H9 (cell line): ENCODE measurements at regions not wholly inside any gene's neighbourhood (a gene's known extent, or its start where the extent isn't known, plus 50 kb on each side); places are given as distances from the start of the nearest gene placed in this dataset.

ENCODE experiments used
- DNase-seq: peaks from one replicate; pipeline ENCODE4 v3.0.0-alpha.2; 2017
- H2AFZ ChIP-seq: one replicate; pipeline ENCODE4 v1.6.1; 2013; ENCODE audit warnings: mild to moderate bottlenecking, low read length, control low read depth, moderate library complexity
- H2AK5ac ChIP-seq: 2 replicates; pipeline ENCODE4 v1.6.1; 2013; ENCODE audit warnings: low read length, control low read depth, mixed read lengths; ENCODE audit not compliant: insufficient read length
- H2BK120ac ChIP-seq: one replicate; pipeline ENCODE4 v1.6.1; 2013; ENCODE audit warnings: low read depth, mild to moderate bottlenecking, low read length, control low read depth, inconsistent platforms; ENCODE audit not compliant: poor library complexity, severe bottlenecking
- H2BK12ac ChIP-seq: 2 replicates; pipeline ENCODE4 v1.6.1; 2013; ENCODE audit warnings: low read length, control low read depth, mixed read lengths, low read depth; ENCODE audit not compliant: insufficient read length
- H2BK15ac ChIP-seq: 2 replicates; pipeline ENCODE4 v1.6.1; 2013; ENCODE audit warnings: low read depth, low read length, control low read depth
- H2BK20ac ChIP-seq: one replicate; pipeline ENCODE4 v1.6.1; 2013; ENCODE audit warnings: low read depth, mild to moderate bottlenecking, low read length, control low read depth, inconsistent platforms; ENCODE audit not compliant: poor library complexity, severe bottlenecking
- H2BK5ac ChIP-seq: 2 replicates; pipeline ENCODE4 v1.6.1; 2013; ENCODE audit warnings: low read length, control low read depth, mixed read lengths; ENCODE audit not compliant: insufficient read length
- H3K14ac ChIP-seq: 2 replicates; pipeline ENCODE4 v1.6.1; 2013; ENCODE audit warnings: low read length, control low read depth; ENCODE audit not compliant: insufficient read depth
- H3K18ac ChIP-seq: 2 replicates; pipeline ENCODE4 v1.6.1; 2013; ENCODE audit warnings: low read depth, mild to moderate bottlenecking, mixed read lengths, low read length, control low read depth; ENCODE audit not compliant: insufficient read length
- H3K23ac ChIP-seq: 2 replicates; pipeline ENCODE4 v1.6.1; 2013; ENCODE audit warnings: low read length, control low read depth, mixed read lengths, low read depth; ENCODE audit not compliant: insufficient read length
- H3K23me2 ChIP-seq: 2 replicates; pipeline ENCODE4 v1.6.1; 2013; ENCODE audit warnings: low read depth, mild to moderate bottlenecking, mixed read lengths, low read length, control low read depth; ENCODE audit not compliant: insufficient read length, poor library complexity, severe bottlenecking
- H3K27ac ChIP-seq: 2 replicates; pipeline ENCODE4 v1.5.1; 2013; ENCODE audit warnings: low read length, control low read depth, mixed read lengths, low read depth; ENCODE audit not compliant: insufficient read length
- H3K27me3 ChIP-seq: 2 replicates; pipeline ENCODE4 v1.6.1; 2013; ENCODE audit warnings: low read length, control low read depth, inconsistent platforms; ENCODE audit not compliant: insufficient read depth
- H3K4ac ChIP-seq: 2 replicates; pipeline ENCODE4 v1.6.1; 2013; ENCODE audit warnings: low read depth, mild to moderate bottlenecking, control low read depth, inconsistent platforms, low read length, moderate library complexity
- H3K4me1 ChIP-seq: 2 replicates; pipeline ENCODE4 v1.6.1; 2013; ENCODE audit warnings: low read length, control low read depth, inconsistent platforms; ENCODE audit not compliant: insufficient read depth
- H3K4me2 ChIP-seq: 2 replicates; pipeline ENCODE4 v1.6.1; 2013; ENCODE audit warnings: low read length, control low read depth, mixed read lengths; ENCODE audit not compliant: insufficient read length, insufficient read depth
- H3K56ac ChIP-seq: 2 replicates; pipeline ENCODE4 v1.6.1; 2013; ENCODE audit warnings: low read depth, mild to moderate bottlenecking, mixed read lengths, low read length, control low read depth; ENCODE audit not compliant: insufficient read length
- H3K79me1 ChIP-seq: 2 replicates; pipeline ENCODE4 v1.6.1; 2013; ENCODE audit warnings: low read depth, mild to moderate bottlenecking, moderate library complexity, low read length, control low read depth, inconsistent platforms; ENCODE audit not compliant: insufficient read depth, poor library complexity, severe bottlenecking
- H3K79me2 ChIP-seq: 2 replicates; pipeline ENCODE4 v1.6.1; 2013; ENCODE audit warnings: low read length, control low read depth, inconsistent platforms; ENCODE audit not compliant: insufficient read depth
- H3K9ac ChIP-seq: 2 replicates; pipeline ENCODE4 v1.6.1; 2013; ENCODE audit warnings: low read length, control low read depth, mixed read lengths; ENCODE audit not compliant: insufficient read length; ENCODE audit errors: extremely low read depth
- H3K9me3 ChIP-seq: one replicate; pipeline ENCODE4 v1.6.1; 2013; ENCODE audit warnings: low read depth, low read length, inconsistent platforms; ENCODE audit not compliant: control insufficient read depth
- H3T11ph ChIP-seq: one replicate; pipeline ENCODE4 v1.6.1; 2013; ENCODE audit warnings: mild to moderate bottlenecking, low read length, control low read depth, inconsistent platforms
- H4K20me1 ChIP-seq: one replicate; pipeline ENCODE4 v1.6.1; 2013; ENCODE audit not compliant: control insufficient read depth, insufficient read length, insufficient read depth
- H4K5ac ChIP-seq: 2 replicates; pipeline ENCODE4 v1.6.1; 2013; ENCODE audit warnings: low read depth, mild to moderate bottlenecking, mixed read lengths, low read length, control low read depth; ENCODE audit not compliant: insufficient read length
- H4K8ac ChIP-seq: replicated peaks from 2 replicates; pipeline ENCODE4 v1.6.1; 2013; ENCODE audit warnings: low read length, control low read depth, mixed read lengths, low read depth; ENCODE audit not compliant: insufficient read length
- H4K91ac ChIP-seq: 2 replicates; pipeline ENCODE4 v1.6.1; 2013; ENCODE audit warnings: low read depth, mild to moderate bottlenecking, moderate library complexity, mixed read lengths, low read length, control low read depth; ENCODE audit not compliant: insufficient read length
- H3K27ac Mint-ChIP-seq, 3 experiments: 2 replicates in 2 of 3; 3 replicates in 1 of 3; pipeline ENCODE4 v1.8.0; 2020 to 2021; ENCODE audit warnings: mixed read lengths in 3 of 3, mild to moderate bottlenecking in 1 of 3, moderate library complexity in 1 of 3
- H3K27me3 Mint-ChIP-seq: 2 replicates; pipeline ENCODE4 v1.8.0; 2021; ENCODE audit warnings: low read depth, mild to moderate bottlenecking, moderate library complexity, mixed read lengths
- H3K36me3 Mint-ChIP-seq, 3 experiments: 2 replicates in 2 of 3; 3 replicates in 1 of 3; pipeline ENCODE4 v1.8.0; 2020 to 2021; ENCODE audit warnings: low read depth in 3 of 3, mixed read lengths in 3 of 3; ENCODE audit not compliant: insufficient read depth in 1 of 3
- H3K4me1 Mint-ChIP-seq, 2 experiments: 2 replicates each; pipeline ENCODE4 v1.8.0; 2020; ENCODE audit warnings: mixed read lengths in 2 of 2
- H3K4me3 Mint-ChIP-seq, 2 experiments: 2 replicates in 1 of 2; 3 replicates in 1 of 2; pipeline ENCODE4 v1.8.0; 2020 to 2021; ENCODE audit warnings: mild to moderate bottlenecking in 2 of 2, mixed read lengths in 2 of 2, moderate library complexity in 1 of 2
- H3K9me3 Mint-ChIP-seq, 2 experiments: 2 replicates in 1 of 2; 3 replicates in 1 of 2; pipeline ENCODE4 v1.8.0; 2020; ENCODE audit warnings: mild to moderate bottlenecking in 2 of 2, mixed read lengths in 2 of 2, moderate library complexity in 1 of 2
- CTCF ChIP-seq: fragments of 200-600 bp; sonication (generic); conservative IDR thresholded peaks from 3 replicates; pipeline ENCODE4 v1.8.0; 2021; ENCODE audit warnings: antibody characterized with exemption, mild to moderate bottlenecking
- WGBS: extraction: QIAGEN DNeasy Blood & Tissue Kit; methylation state at CpG from one replicate; pipeline ENCODE4 v1.1.7; 2013; ENCODE audit warnings: missing lambda C conversion rate, low lambda C conversion rate, mixed read lengths; ENCODE audit not compliant: insufficient read length; ENCODE audit errors: extremely low coverage; 5-methylcytosine and 5-hydroxymethylcytosine counted together

GRCh38 chr2:52365946-52366345 is 1334.0 kb upstream of the NRXN1 start:
- H2BK5ac ChIP-seq, result no peak overlapping the region
- peaks cover 5 to 6% of the 10 kb centered on the region in 2 experiments; a peak in 4 of 5 replicates for H3K9me3 Mint-ChIP-seq
- H3K23ac ChIP-seq, result no peak overlapping the region
- H3K56ac ChIP-seq, result no peak overlapping the region
- no peak overlapping the region for H3K14ac ChIP-seq
- no peaks in the 10 kb centered on the region for H3K79me2 ChIP-seq
- H3K4me1 ChIP-seq, result no peaks in the 10 kb centered on the region
- H3K27me3 Mint-ChIP-seq, result no peaks in the 10 kb centered on the region
- H2BK15ac ChIP-seq, result no peak overlapping the region
- no peaks in the 10 kb centered on the region for H3K79me1 ChIP-seq
- no peaks in the 10 kb centered on the region for H3K23me2 ChIP-seq
- H4K91ac ChIP-seq, result no peak overlapping the region
- no peak overlapping the region for H3K27ac Mint-ChIP-seq
- no peaks in the 10 kb centered on the region for H3K9me3 ChIP-seq
- no peak overlapping the region for H4K5ac ChIP-seq
- no peaks in the 10 kb centered on the region for H3K4me1 Mint-ChIP-seq
- no peak overlapping the region for H2BK12ac ChIP-seq
- no CpG with 5 or more reads among the region's 2 CpGs for WGBS
- no peak overlapping the region for H2AK5ac ChIP-seq
- no peaks in the 10 kb centered on the region for H4K20me1 ChIP-seq
- no peak overlapping the region for H3K27ac ChIP-seq
- H3K4ac ChIP-seq, result no peak overlapping the region
- no peak overlapping the region for H4K8ac ChIP-seq
- DNase-seq, result no peak
- no peak overlapping the region for H3K9ac ChIP-seq
- peaks cover 0 to 5% (median 0%) of the 10 kb centered on the region in 3 experiments; a peak in 2 of 7 replicates for H3K36me3 Mint-ChIP-seq
- no peak overlapping the region for H3K18ac ChIP-seq
- H3K4me3 Mint-ChIP-seq, result no peak overlapping the region
- H2BK120ac ChIP-seq, result no peak overlapping the region
- no peak overlapping the region for H2AFZ ChIP-seq
- H3K27me3 ChIP-seq, result no peaks in the 10 kb centered on the region
- no peak overlapping the region for H3K4me2 ChIP-seq
- no peak overlapping the region for H3T11ph ChIP-seq
- no peak overlapping the region for H2BK20ac ChIP-seq
- no peak for TF ChIP-seq CTCF
